ENCODE measurements at regions not wholly inside any gene's neighbourhood (a gene's known extent, or its start where the extent isn't known, plus 50 kb on each side); places are given as distances from the start of the nearest gene placed in this dataset.

GRCh38 chr4:159902648-159903047 is 799.8 kb downstream of the RAPGEF2 start:
- Histone ChIP-seq H3K9ac (ENCODE audit: low read length) (no peak overlapping the region), H3K9me2 (ENCODE audit: insufficient read depth) (no peaks in the 10 kb centered on the region), H3K4me1 (ENCODE audit: control insufficient read depth in 1 of 2, insufficient read depth in 2 of 2, low read length in 2 of 2) (no peaks in the 10 kb centered on the region), H3K27ac (ENCODE audit: low read depth, low read length) (no peak overlapping the region), H3K79me2 (ENCODE audit: insufficient read depth, low read length) (no peaks in the 10 kb centered on the region), H3K27me3 (ENCODE audit: insufficient read depth, low read length) (no peaks in the 10 kb centered on the region), H2AFZ (ENCODE audit: low read depth, low read length, poor library complexity, severe bottlenecking) (no peak overlapping the region), H3K4me3 (replicated peaks in 1 of 2; ENCODE audit: low read depth in 1 of 2, low read length in 2 of 2) (no peak overlapping the region), H3K9me3 (ENCODE audit: control insufficient read depth in 1 of 2, insufficient read depth in 1 of 2, low read depth in 1 of 2, low read length in 2 of 2) (no peaks in the 10 kb centered on the region), H3K4me2 (ENCODE audit: low read length) (no peak overlapping the region), H4K20me1 (ENCODE audit: insufficient read depth) (no peaks in the 10 kb centered on the region), H3K36me3 (ENCODE audit: control insufficient read depth in 1 of 2, insufficient read depth in 2 of 2, low read length in 2 of 2) (no peaks in the 10 kb centered on the region)
- RAD21 ChIA-PET (ENCODE audit: low non-redundant PET in 1 of 2, low total read pairs in 2 of 2, uncharacterized antibody in 2 of 2, unreplicated experiment in 2 of 2) = no interaction called here
- intact Hi-C loops (cut with micrococcal nuclease) = no loop called here
- BruUV-seq (replicated peaks) = no TSS peak
- POLR2A ChIA-PET = no interaction called here
- CTCF ChIA-PET = no interaction called here
- ATAC-seq (no peak), DNase-seq (ENCODE audit: low read depth, low spot score) (no peak)
- TF ChIP-seq POLR2AphosphoS5 (IDR thresholded peaks at IDR 0.05; ENCODE audit: low read depth, low read length) (no peak), TCF7L2 (IDR thresholded peaks at IDR 0.05; ENCODE audit: borderline replicate concordance, extremely low read depth, insufficient read depth, insufficient read length) (no peak), CEBPB (IDR thresholded peaks at IDR 0.05; ENCODE audit: low read depth) (no peak), ATF3 (IDR thresholded peaks at IDR 0.05) (no peak), SIN3A (IDR thresholded peaks at IDR 0.05; ENCODE audit: low read depth) (no peak), ELF1 (IDR thresholded peaks at IDR 0.05; ENCODE audit: borderline replicate concordance, low read depth) (no peak), POLR2A (IDR thresholded peaks at IDR 0.05; ENCODE audit: borderline replicate concordance, extremely low read depth, insufficient read depth, insufficient read length) (no peak), ZNF274 (IDR thresholded peaks at IDR 0.05; ENCODE audit: low read depth, low read length) (no peak), JUND (IDR thresholded peaks at IDR 0.05) (no peak), REST (IDR thresholded peaks at IDR 0.05; ENCODE audit: low read depth) (no peak), RAD21 (IDR thresholded peaks at IDR 0.05; ENCODE audit: low read depth) (no peak), MAX (IDR thresholded peaks at IDR 0.05) (no peak), EZH2phosphoT487 (IDR thresholded peaks at IDR 0.05; ENCODE audit: borderline replicate concordance) (no peak), FOSL1 (IDR thresholded peaks at IDR 0.05; ENCODE audit: low read depth) (no peak), EZH2 (IDR thresholded peaks at IDR 0.05) (no peak), SP1 (IDR thresholded peaks at IDR 0.05; ENCODE audit: low read depth) (no peak), YY1 (IDR thresholded peaks at IDR 0.05; ENCODE audit: extremely low read depth, insufficient replicate concordance, low read depth, low read length) (no peak), ZBTB33 (IDR thresholded peaks at IDR 0.05; ENCODE audit: extremely low read depth, insufficient replicate concordance, low read length) (no peak), SRF (IDR thresholded peaks at IDR 0.05; ENCODE audit: low read depth) (no peak)

All from HCT116 (cell line).